Left ventricle myocardium inferior (tissue), 1 donor: ENCODE measurements at regions not wholly inside any gene's neighbourhood (a gene's known extent, or its start where the extent isn't known, plus 50 kb on each side); places are given as distances from the start of the nearest gene placed in this dataset.
"Not testable (repeated sequence)": the region's sequence is repeated elsewhere in the genome, so short reads cannot be mapped to it uniquely, and the experiment has no call there.

Source experiments
- DNase-seq: peaks from one replicate; pipeline ENCODE4 v3.0.0-alpha.2; 2020
- H3K27ac ChIP-seq: fragments of 200-600 bp; replicated peaks from 2 replicates; pipeline ENCODE4 v1.8.0; 2021
- H3K27me3 ChIP-seq: fragments of 200-600 bp; 2 replicates; pipeline ENCODE4 v1.8.0; 2021; ENCODE audit warnings: low read depth
- H3K36me3 ChIP-seq: fragments of 200-600 bp; 2 replicates; pipeline ENCODE4 v1.8.0; 2021
- H3K4me1 ChIP-seq: fragments of 200-600 bp; 2 replicates; pipeline ENCODE4 v1.8.0; 2021
- H3K4me3 ChIP-seq: fragments of 200-600 bp; 2 replicates; pipeline ENCODE4 v1.8.0; 2021; ENCODE audit warnings: mild to moderate bottlenecking, moderate library complexity
- H3K9me3 ChIP-seq: fragments of 200-600 bp; replicated peaks from 2 replicates; pipeline ENCODE4 v1.8.0; 2021
- CTCF ChIP-seq: fragments of 200-600 bp; IDR thresholded peaks from 2 replicates; pipeline ENCODE4 v1.8.0; 2021; ENCODE audit warnings: antibody characterized with exemption, mild to moderate bottlenecking, borderline replicate concordance
- intact Hi-C: fragments of 100-400 bp; cut with micrococcal nuclease; formaldehyde crosslinking; loops from one replicate; pipeline ENCODE4 v1.11.0; 2022
- donor health status: DM: no; HTN: yes; CAD: no; lungs with severe emphysema.

- H3K27ac ChIP-seq, result no peak overlapping the region
- no peaks in the 10 kb centered on the region for H3K36me3 ChIP-seq
- H3K4me3 ChIP-seq, result no peak overlapping the region
- DNase-seq, result no peak
- intact Hi-C loops, result no loop called here
- no peaks in the 10 kb centered on the region for H3K9me3 ChIP-seq
- no peaks in the 10 kb centered on the region for H3K27me3 ChIP-seq
- H3K4me1 ChIP-seq, result no peaks in the 10 kb centered on the region
- no peak for TF ChIP-seq CTCF
Measured at GRCh38 chrX:112440277-112440676, 239.5 kb downstream of the LHFPL1 start.

GRCh38 chrX:112424166-112424565 lies 255.6 kb downstream of the LHFPL1 start:
- intact Hi-C loops, result no loop called here
- Histone ChIP-seq H3K4me1 (no peaks in the 10 kb centered on the region), H3K9me3 (no peaks in the 10 kb centered on the region), H3K36me3 (no peaks in the 10 kb centered on the region), H3K27me3 (no peaks in the 10 kb centered on the region), H3K4me3 (no peak overlapping the region), H3K27ac (no peak overlapping the region)
- DNase-seq, result no peak
- no peak for TF ChIP-seq CTCF

GRCh38 chrX:112391313-112391712 lies 288.4 kb downstream of the LHFPL1 start:
- Histone ChIP-seq H3K27ac (no peak overlapping the region), H3K27me3 (no peaks in the 10 kb centered on the region), H3K4me1 (no peaks in the 10 kb centered on the region), H3K4me3 (no peak overlapping the region), H3K36me3 (no peaks in the 10 kb centered on the region), H3K9me3 (no peaks in the 10 kb centered on the region)
- intact Hi-C loops, result no loop called here
- no peak for DNase-seq
- TF ChIP-seq CTCF, result no peak

- H3K4me1 ChIP-seq, DNase-seq, intact Hi-C loops, H3K9me3 ChIP-seq, H3K27me3 ChIP-seq, H3K36me3 ChIP-seq, H3K4me3 ChIP-seq: not testable (repeated sequence)
- H3K27ac ChIP-seq, result peak overlapping the region; percentile 16
Measured at GRCh38 chrX:112381649-112382298, 298.0 kb downstream of the LHFPL1 start.

- H3K4me1 ChIP-seq, result no peaks in the 10 kb centered on the region
- no peaks in the 10 kb centered on the region for H3K27me3 ChIP-seq
- H3K4me3 ChIP-seq, result no peak overlapping the region
- H3K9me3 ChIP-seq, result no peaks in the 10 kb centered on the region
- DNase-seq, result no peak
- no peaks in the 10 kb centered on the region for H3K36me3 ChIP-seq
- TF ChIP-seq CTCF, result no peak
- intact Hi-C loops, result no loop called here
- H3K27ac ChIP-seq, result no peak overlapping the region
Measured at GRCh38 chrX:112380541-112381278, 298.1 kb upstream of the TRPC5 start.

- DNase-seq, result no peak
- Histone ChIP-seq H3K27ac (no peak overlapping the region), H3K4me1 (no peaks in the 10 kb centered on the region), H3K9me3 (no peaks in the 10 kb centered on the region), H3K4me3 (no peak overlapping the region), H3K36me3 (no peaks in the 10 kb centered on the region), H3K27me3 (no peaks in the 10 kb centered on the region)
- intact Hi-C loops, result no loop called here
- TF ChIP-seq CTCF, result no peak
Measured at GRCh38 chrX:112377481-112377880, 294.9 kb upstream of the TRPC5 start.
